NCI-H2029 (cell line): ENCODE measurements at regions not wholly inside any gene's neighbourhood (a gene's known extent, or its start where the extent isn't known, plus 50 kb on each side); places are given as distances from the start of the nearest gene placed in this dataset.
"Not testable (repeated sequence)": the region's sequence is repeated elsewhere in the genome, so short reads cannot be mapped to it uniquely, and the experiment has no call there.

ENCODE experiments used
- DNase-seq: peaks from one replicate; lab custom pipeline; 2025; lab: John Stamatoyannopoulos, UW

DNA sequence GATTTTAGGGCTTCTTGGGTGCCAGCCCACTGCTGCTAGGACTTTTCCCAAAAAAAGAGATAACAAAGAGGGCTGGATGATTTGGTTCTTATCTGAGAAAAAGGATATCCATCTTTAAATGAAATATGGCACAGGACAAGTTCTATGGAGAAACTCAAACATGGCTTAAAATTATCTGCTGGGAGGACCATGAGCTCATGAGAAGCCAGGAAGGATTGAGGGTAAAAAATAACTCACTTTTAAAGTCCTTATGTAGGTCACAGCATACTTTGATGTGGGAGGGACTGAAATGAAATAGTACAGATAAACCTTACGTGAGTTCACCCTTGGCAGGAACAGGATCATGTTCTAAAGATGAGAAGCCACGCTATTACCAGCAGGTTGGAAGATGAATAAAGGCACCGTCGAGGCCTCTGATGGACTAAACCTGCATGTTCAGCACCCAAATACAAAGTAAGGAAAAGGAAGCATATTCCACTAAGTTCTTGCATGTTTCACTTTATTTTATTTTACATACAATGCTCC lies 369.2 kb upstream of the KLF6 start:
- DNase-seq: no peak

DNA sequence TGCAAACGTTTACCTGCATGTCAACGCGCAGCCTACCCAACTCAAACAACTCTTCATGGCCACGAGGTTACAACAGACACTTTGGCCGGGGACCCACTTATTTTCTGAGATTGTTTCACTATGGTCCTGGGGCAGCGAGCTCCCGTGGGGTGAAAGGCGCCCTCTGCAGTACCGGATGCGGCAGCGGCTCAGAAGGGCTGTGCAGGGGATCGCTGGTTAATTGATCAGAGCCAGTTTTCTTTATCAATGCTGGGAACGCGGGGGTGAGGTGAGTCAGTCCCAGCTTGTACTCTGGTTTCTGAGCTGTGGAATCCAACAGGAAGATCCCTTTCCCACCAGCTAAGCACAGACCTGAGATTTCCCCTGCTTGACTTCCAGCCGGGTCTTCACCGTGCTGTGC lies 366.5 kb upstream of the KLF6 start:
- DNase-seq: no peak

DNA sequence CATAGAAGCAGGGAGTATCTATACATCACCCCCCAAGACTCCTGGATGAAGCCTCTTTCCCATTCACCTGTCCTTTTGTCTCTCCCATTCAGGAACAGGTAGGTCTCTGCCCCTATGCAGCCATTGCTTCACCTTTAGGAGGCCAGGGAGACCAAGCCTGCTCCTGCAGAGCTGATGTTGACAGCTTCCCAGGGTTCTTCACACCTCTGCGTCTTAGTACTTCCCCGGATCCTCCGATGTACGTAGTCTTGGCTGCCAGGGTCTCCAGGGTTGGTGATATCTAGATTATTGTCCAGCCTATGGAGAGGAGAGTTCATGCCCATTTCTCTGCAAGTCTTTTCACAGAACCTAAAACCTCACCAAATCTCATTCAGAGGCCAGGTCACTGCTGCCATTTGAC lies 365.7 kb upstream of the KLF6 start:
- no peak for DNase-seq

DNA sequence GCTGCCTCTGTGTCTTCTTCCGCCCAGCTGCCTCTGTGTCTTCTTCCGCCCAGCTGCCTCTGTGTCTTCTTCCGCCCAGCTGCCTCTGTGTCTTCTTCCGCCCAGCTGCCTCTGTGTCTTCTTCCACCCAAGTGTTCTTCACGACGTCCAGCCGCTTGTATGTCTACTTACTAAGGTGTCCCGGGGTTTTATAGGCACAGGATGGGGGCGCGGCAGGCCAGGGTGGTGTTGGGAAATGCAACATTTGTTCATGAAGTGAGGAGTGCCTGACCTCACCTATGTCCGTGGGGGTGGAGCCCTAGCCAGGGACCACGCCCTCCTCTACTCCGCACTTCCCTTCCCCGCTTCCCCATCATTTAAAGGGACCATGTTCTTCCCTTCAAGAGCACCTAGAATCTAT lies 364.5 kb upstream of the KLF6 start:
- not testable (repeated sequence) for DNase-seq

DNA sequence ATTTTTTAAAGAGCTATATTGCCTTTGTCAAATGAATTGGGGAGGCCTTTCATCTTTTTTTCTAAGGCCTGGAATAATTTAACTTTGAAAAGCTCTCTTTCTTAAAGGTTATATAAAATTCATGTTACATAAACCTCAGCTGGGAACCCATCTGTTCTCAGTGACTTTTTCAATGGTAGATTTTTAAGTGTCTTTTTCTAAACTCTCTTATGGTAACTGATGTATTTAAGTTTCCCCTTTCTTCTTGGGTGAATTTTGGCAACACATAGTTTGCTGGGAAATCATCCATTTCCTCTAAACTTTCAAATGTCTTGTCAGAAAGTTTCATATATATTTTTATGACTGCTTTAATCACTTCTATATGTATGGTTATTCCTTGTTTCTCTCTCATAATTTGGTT lies 362.2 kb upstream of the KLF6 start:
- no peak for DNase-seq

DNA sequence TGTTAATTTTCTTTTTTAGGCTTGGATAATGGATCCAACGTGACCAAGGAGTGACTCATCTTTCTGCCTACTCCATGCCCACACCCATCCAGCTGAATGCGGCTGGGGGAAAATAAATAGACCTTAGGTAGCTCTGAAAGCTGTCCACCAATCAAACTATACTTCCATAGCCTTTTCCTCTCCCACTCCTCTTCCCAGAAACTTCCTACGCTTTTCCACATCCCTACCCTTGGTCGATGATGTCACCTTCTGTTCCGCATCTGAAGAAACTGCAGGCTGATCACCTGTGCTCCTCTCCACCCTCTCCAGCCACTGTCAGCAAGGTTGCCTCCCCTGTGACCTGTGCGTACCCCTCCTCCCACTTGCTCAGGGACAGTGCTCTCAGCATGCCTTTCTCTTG lies 359.8 kb upstream of the KLF6 start:
- no peak for DNase-seq

DNA sequence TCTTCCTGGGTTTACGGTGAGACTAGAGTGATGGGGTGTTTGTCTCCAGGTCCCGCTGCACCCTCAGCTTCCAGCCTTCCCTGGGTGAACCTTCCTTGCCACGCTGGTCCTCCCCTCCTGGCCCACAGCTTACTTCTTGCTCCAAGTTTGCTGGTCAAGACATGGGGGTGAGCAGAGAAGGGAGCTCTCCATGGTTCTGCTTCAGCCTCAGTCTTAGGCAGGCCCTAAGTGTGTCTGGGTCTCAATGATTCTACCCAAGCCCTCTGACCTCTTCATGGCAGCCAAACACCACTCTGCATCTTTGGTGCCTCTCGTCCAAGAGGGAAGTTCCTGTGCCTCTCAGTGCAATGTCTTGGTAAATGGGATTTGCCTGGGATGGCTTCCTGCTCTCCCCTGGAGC lies 356.5 kb upstream of the KLF6 start:
- DNase-seq: no peak

DNA sequence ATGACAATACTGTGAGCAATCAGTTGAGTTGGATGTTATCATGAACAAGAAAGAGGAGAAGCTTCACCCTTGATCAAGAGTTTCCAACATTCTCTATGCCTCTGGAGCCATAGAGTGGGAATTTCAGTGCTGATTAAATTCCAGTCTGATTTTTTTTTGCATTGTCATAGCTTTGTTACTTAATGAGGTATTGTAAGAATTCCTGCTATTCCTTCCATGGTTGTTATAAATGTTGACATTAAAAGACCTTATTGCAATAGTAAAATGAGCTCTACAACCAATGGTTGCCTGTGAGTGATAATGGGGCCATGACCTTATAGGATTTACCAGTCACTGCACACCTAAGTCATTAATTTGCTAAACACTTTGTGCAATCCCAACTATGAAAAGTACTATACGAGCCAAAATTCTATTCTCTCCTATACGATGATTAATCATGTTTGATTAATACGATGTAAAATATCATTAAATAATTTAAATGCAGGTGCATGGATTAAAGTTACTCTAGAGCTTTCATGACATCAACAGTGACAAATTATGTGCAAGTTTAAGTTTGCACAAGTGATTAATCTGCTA lies 353.2 kb upstream of the KLF6 start:
- no peak for DNase-seq

DNA sequence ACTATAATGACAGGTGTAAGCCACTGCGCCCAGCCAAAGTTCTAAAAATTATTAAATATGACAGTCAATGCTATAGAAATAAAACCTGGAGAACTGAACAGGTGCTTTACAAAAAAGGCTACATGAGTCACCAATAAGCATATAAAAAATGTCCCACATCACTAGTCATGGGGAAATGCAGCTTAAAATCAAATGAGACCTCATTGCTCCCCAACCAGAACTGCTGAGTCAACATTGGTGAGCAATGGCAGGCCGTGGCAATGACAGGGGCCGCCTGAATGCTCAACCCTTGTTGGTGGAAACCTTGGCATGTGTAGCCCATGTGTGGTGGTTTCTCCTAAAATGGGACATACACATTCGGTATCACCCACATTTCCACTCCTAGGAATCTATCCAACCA lies 352.3 kb upstream of the KLF6 start:
- DNase-seq: no peak

DNA sequence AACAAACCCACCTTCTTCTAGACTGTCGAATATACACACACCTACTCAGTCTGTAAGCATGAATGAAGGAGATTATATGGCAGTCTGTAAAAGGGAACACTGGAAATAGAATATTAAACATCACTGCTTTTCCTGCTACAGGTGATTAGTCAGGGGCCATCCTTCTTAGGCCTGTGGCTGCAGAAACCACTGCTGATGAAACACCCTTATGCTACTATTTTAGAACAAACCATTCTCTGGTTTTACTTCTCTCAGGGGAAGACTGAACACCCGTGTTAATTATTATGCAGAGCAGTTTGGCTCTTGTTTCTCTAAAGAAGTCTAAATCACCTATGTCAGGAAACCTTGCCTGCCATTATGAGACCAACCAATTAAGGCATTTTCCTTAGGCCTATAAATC lies 351.1 kb upstream of the KLF6 start:
- DNase-seq: no peak

DNA sequence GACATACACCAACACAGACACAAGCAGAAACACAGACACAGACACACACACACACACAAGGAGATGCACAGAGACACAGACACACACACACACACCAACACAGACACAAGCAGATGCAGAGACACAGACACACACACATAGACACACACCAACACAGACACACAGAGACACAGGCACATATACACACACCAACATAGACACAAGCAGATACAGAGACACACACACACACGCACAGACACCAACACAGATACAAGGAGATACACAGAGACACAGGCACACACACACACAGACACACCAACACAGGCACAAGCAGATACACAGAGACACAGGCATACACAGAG lies 347.2 kb upstream of the KLF6 start:
- no peak for DNase-seq

DNA sequence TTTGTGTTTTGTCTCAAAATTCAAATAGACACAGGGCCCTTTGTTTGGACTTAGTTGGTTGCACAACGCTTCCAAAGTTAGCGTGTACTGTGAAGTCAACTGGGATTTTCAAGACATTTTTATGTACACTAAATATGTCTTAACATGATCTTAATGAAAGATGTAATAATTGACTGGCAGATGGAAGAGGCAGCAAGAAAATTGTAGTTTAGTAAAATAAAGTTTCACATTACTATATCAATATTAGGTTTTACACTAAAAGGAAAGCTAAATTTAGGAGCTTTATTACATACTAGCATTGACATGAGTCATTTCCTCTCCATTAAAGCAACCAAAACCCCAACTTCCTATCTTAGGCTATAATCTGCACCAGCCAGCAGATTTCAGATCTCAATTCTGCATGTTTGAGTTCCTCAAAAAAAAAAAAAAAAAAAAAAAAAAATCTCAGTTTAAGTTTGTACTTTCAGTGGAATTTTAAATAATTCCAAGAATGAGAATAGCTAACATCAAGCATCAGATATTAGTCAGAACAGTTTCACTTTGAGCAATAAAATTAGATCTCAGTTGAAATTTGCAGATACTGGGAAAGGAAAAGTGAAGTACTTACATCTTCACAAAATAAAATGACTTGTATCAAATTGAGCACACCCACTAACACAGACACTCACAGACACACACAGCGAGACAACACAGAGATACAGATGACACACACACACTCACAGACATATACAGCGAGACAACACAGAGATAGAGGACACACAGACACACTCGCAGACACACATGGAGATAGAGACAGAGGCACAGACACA lies 346.6 kb upstream of the KLF6 start:
- no peak for DNase-seq

DNA sequence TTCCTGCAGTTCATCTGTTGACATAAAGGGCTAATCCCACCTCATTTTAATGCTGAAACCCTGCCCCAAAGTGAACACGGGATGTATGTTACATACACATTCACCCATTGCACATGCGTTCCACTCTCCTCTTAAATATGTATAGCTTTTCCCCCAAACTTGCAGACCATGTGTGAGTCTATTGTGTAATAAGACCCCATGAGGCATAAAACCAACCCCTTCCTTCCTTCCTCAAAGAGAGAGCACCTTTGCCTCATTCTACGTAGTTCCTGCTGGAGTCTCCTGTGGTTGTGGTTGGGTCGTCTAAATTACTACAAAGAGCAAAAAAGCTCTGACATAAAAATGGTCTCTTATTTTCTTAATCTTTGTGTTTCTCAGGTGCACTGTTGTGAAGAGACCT lies 345.7 kb upstream of the KLF6 start:
- no peak for DNase-seq

DNA sequence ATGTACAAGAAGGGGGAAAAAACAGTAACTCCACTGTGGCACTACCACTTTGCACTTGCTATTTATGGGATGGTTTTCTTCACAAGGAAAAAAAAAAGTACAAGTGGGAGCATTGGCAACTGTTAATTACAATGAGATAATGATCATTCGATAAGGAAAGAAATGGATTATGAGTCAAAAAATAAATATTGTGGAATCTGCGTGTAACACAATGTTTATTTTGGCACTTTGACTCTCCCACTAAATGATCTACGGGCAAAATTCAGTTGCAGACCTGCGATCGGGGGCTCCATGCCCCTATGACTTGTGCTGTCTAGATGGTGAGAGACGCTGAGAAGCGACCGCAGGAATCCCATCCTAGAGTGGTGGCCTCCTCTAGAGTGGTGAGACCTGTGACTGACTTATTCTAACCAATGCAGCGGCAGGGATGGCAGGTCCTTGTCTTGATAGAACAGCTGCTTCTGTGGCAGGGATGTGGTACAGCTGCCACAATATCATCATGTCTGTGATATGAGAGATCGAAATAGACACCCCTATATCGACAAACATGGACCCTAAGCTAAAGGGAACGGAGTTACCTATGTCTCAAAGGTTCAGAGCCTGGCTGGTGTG lies 345.0 kb upstream of the KLF6 start:
- DNase-seq: no peak

DNA sequence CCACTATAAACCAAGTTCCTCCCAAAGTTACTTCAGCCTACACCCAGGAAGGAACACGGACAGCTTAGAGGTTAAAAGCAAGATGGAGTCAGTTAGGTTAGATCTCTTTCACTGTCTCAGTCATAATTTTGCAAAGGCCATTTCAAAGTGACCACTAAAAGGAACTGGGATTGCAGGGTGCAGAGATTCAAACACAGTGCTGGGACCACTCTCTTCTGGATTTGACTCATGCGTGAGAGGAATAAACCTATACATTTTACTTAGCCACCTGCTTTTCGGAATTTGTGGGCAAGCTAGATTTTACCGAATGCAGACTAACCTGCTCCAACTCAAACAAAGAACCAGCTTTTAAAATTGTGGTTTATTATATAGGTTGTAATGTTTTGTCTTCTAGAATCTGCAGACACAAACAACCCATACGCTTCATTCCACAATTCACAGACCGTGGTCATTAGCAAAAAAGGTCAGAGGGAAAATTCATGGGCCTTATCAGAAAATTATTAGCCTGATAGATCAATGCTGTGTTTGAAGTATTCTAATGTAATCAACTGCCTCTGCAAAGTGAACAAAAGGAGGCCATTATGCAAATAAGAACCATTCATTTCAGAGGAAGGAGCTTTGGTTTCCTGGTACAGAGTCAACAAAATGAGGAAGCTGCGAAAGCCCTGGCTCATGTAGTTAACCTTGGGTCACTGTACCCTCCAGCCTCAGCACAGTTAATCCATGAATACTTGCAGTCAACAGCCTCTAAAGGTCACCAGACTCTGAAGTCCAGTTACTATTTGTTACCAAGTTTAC lies 342.7 kb upstream of the KLF6 start:
- DNase-seq: no peak

DNA sequence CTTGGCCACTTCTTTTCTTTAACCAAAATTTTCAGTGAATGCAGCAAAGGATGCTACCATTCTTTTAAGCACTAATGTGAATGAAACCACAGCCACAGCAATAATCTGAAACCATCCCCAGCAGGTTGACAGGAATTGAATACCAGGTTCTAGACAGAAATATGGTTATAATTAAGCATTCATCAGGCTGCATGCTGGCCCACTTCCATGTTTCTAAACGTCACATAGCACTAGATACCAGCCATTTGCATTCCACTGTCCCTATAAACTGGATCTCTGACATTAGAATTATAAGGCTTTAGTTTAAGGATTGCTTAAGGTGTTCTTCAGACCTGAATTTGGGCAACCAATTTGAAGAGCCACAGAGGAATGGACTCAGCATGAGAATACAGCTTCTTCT lies 340.8 kb upstream of the KLF6 start:
- no peak for DNase-seq

DNA sequence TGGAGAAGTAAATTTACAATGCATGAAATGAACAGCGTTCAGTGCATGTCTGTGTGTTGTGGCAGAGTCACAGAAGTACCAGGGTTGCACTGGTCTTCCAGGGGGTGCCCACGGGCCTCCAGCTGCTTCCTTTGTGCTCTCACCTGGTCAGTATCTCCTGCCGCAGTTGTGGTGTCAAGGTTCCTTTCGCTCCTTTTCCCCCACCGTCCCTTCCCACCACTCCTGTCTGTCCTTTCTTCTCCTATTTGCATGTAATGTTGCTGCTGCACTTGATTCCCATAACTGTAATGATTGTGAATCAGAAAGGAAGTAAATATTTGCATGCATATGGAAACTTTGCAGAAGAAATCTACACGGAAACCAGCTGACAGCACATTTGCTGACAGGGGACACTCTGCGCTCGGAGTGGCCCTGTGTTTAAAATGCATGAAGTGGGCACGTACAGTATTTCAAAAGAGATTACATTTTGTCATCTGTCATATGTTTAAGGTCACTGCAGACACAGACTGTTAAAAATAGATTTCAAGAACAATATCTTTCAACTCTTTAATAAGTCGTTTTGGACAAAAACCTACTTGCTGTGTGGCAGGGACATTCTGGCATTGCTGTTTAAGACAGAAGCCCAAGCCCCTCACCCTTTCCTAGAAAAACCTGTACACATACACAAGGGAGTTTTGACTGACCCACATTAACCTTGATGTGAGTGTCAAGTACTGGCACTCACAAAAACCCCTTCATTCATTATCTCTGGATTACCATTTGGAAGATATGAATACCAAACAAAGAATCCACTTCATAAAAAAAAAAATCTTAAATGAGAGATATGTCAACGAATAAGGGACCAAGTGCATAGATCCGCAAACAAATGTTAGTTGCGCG lies 336.7 kb upstream of the KLF6 start:
- DNase-seq: no peak

DNA sequence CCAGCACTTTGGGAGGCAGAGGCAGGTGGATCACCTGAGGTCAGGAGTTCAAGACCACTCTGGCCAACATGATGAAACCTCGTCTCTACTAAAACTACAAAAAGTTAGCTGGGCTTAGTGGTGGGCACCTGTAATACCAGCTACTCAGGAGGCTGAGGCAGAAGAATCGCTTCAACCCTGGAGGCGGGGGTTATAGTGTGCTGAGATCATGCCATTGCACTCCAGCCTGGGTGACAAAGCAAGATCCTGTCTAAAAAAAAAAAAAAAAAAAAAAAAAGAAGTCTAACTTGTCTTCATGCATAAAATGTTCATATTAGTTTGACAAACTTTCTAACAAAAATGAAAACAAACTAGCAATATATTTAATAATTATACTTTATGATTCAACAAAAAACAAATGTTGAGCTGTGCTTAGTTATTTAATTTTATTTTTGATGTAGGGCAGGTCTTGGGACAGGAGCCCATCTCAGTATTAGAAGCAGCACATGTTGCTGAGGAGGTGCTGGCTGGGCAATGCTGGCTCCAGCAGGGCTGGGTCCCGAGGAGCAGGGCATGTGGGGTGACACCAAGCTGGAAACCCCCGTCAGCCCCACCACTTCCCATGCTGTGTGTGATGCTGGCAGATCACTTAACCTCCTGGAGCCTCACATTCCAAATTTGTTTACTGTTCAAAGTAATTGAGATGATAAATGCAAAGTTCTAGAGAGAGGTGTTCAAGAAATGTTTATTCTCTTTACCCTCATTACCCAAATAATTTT lies 335.3 kb upstream of the KLF6 start:
- DNase-seq: no peak

DNA sequence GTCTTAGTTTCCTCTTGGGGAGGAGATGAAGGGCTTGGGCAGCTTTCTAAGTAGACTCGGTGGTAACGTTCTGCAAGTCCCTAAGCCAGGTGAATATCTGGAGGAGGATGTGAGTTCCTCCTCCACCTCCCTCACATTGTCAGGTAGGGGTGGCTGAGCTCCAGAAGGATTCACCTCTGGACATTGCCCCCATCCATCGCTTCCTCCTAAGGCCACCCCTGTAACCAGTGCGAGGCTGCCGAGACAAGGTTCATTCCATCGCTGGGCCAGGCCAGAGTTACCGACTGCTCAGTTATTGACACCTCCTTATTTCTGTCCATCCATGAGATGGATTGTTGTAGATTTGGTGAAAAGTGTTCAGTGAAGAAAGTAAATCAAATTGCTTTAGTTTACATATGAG lies 334.1 kb upstream of the KLF6 start:
- DNase-seq: no peak

DNA sequence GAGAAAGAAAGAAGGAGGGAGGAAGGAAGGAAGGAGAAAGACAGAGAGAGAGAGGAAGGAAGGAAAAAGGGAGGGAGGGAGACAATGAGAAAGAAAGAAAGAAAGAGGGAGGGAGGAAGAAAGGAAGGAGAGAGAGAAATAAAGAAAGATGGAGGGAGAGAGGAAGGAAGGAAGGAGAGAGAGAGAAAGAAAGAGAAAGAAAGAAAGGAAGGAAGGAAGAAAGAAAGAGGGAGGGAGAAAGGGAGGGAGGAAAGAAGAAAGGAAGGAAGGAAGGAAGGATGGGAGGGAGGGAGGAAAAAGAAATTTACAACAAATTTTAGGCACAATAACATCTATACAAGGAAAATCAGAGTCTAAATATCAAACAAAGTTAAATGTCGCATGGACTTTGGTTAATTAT lies 332.6 kb upstream of the KLF6 start:
- no peak for DNase-seq

DNA sequence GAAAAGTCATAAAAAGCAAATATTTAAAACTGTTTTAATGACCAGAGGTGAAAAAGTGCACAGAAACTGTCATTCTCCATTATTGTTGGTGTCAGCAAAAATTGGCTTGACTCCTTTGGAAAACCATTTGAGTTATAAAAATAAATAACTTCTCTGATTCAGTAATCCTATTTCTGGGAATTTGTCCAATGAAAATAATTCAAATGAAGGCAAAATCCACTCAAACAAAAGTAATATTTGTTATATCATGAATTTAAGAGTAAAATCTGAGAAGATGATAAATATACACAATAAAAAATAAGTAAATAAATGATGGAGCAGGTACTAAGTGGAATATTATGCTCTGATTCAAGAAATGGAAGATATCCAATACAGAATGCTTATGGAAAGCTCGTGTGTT lies 326.6 kb upstream of the KLF6 start:
- no peak for DNase-seq
